ENCODE measurements at regions not wholly inside any gene's neighbourhood (a gene's known extent, or its start where the extent isn't known, plus 50 kb on each side); places are given as distances from the start of the nearest gene placed in this dataset.

DNA sequence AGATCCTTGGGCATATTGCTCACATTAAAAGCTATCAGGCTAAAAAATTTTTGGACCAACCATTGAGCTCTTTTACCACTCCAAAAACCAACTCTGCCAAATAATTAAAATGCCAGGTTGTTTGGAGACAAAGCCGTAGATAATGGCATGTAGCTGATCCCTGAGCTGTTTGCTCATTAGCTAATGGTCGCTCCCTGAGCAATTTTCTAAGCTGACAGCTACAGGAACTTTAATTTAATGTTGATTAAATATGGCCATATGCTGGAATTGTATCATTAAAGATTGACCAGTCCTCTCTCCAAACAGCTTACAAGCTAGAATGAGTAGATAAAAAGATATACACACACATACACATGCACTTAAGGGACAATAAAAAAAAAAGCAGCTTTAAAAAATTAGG is 216.2 kb upstream of the ARHGAP20 start:
- no peak for DNase-seq (ENCODE audit: low read depth in 2 of 2)

DNA sequence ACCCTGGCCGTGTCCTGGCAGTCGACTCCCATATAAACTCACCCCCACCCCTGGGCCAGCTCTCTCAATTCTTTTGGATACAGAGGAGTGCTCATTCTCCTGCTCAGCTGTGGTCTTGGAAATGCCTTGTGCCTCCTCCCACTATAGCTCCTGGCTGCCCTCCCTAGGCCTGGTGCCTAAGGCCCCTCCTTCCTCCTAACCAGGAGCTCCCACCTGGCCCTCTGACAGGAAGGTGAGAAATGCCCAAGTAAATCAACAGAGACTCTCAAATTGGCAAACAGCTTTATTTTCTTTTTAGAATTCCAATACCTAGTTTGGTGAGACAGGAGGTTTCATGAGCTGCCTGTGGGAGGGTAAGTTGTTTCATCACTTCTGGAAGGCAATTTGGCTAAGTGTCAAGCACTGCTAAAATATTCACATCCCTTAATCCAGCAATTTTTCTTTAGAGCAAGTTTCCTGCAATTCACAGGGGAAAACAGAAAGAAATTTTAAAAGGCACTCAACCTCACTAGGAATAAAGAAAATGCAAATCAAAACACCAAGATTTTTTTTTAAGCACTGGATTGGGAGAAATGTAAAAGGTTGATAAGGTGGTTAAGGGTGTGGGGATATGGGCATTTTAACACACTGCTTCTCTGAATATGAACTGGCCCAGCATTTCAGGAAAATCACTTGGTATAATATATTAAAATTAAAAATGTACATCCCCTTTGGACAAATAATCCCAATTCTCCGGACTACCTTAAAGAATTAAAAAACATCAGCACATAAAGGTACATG is 209.7 kb upstream of the ARHGAP20 start:
- no peak for DNase-seq (ENCODE audit: low read depth in 2 of 2)

DNA sequence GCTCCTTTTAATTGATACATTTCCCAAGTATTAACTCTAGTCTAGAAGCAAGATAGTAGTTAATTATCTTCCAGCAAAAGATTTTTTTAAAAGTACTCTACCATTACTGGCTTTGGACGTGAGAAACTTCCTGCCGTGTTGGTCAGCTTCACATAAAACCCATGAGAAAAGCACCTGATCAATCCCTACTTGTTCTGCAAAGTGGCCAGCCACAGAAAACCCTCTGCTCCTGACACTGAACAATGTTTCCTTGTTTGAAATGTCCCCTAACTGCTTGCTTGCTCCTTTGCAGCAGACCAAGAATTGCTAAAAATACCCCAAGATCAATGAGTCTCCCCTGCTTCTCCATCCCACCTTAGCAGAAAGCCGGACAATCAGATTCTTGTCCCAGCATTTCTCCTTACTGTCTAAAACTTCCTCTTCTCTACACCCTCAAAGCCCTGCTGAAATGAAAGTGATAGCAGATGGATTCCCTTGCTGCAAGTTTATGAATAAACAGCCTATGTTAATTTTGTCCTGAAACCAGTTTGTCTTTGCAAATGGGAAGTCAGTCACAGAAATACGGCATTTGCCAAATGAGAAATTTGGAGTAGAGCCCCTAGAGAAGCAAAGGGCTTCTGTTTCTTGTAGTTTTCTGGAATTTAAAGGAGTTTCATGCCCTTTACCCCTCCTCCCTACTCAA is 207.1 kb upstream of the ARHGAP20 start:
- DNase-seq (ENCODE audit: low read depth in 2 of 2) = no peak

DNA sequence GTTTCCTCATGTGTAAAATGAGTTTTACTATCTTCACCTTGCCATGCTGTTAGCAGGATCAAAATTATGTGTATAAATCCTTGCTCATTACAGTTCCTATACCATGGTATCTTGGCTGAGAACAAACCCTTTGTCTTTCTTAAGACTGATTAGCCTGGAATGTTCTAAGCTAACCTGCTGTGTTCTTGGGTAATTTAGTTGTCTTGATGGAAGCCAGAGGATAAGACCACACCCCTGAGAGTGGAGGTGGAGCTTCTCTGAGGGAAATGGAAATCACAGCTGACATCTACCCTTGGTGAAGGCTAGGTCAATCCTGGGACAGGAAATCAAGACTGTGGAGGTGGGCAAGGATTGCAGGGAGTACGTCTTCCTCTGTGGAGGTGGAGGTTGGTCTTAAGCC is 206.1 kb upstream of the ARHGAP20 start:
- DNase-seq (ENCODE audit: low read depth in 2 of 2) = no peak

DNA sequence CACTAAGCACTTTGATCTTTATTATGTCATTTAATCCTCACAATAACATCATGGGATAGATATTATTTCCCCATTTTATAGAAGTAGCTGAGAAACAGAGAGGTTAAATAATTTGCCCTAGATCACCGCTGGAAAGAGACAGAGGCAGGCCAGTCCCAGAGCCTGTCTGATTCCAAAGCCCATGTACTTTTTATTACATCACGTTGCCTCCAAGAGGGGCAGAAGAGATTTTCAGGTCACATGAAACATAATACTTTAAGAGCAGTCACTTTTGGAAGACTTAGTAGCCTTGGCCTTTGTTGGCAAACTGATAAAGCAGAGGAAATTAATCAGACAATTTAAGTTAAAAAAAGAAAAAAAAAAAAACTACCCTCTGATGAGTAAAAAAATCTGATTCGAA is 200.2 kb upstream of the ARHGAP20 start:
- DNase-seq (ENCODE audit: low read depth in 2 of 2) = no peak

DNA sequence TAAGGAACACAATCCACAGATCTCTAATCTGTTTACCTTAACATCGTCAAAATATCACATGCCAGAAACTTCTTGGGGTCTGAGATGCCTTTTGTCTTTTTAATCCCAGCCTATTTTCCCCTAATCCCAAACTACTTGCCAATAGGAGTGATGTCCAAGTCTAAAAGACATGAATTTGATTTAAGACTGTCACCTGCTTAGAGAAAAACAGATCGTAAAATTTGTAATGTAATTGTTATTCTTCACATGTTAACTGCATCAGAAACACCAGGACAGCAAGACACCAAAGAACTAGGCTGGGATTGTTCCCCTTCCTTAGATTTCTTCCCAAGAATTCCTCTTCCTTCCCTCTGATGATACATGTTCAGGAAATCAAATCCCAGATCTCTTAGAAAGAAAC is 198.1 kb upstream of the ARHGAP20 start:
- no peak for DNase-seq (ENCODE audit: low read depth in 2 of 2)

DNA sequence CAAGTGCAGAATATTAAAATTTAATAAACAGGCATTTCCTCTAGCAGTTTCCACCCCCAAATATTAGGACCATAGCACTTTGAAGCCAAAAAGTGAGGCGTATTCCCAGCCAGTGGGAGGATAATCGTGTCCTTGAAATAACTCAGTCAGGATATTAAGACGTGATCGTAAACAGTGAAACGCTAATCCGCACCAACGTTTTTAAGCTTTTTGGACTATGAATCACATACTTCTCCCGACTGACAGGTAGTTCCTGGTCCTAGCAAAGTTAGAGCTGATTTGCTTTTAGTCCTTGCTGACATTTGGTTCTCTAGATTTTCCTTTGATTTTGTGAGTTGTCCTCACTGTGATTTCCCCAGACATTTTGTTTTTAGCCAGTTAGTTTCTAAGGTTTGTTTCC is 197.1 kb upstream of the ARHGAP20 start:
- DNase-seq (ENCODE audit: low read depth in 2 of 2) = no peak

DNA sequence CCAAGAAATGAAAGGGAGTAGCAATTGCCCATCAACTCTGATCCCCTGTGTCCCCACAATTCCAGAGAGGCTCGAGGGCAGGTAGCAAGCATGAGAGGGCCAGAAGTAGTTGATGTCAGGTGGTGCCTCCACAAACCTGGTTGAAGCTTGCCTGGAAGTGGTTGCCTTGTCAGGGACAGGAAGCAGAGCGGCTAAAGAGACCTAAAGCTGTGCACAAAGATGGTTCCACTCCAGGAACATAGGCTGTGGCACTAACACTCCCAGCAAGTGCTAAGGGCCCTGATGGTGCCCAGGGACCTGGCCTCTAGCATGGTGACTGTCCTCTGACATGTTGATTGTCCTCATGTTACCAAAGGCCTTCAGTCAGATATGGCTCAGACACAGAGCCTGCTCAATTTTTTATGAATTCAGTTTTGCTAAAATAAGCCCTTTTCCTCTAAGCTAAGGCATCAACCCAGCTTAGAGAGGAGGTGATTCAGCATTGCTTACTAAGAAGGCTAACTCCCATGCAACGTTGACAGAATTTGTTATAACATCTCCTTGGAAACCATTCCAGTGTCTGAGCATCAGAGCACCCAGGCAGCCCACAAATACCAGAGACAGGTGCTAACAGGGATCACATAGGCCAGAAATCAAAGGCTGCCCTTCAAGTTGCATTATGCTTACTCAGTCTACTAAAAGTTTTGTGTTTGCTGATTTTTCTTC is 196.3 kb upstream of the ARHGAP20 start:
- DNase-seq (ENCODE audit: low read depth in 2 of 2) = no peak

DNA sequence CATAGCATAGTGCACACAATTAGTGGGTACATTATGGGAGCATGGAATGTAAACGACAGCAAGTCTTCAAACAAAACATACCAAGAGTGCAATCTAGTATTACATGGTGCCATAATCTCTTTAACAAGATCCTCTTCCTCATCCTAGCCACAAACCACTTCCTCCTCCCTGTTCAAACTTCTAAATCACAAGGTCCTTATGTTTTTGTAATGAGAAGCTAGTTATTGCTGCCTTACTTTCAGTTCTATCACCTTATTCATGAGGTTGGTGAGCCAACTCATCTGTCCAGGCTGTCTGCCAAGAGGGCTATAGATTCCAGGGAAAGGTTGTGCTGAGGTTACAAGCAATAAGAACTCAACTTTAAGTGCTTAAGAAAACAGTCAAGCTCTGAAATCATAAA is 195.4 kb upstream of the ARHGAP20 start:
- no peak for DNase-seq (ENCODE audit: low read depth in 2 of 2)

DNA sequence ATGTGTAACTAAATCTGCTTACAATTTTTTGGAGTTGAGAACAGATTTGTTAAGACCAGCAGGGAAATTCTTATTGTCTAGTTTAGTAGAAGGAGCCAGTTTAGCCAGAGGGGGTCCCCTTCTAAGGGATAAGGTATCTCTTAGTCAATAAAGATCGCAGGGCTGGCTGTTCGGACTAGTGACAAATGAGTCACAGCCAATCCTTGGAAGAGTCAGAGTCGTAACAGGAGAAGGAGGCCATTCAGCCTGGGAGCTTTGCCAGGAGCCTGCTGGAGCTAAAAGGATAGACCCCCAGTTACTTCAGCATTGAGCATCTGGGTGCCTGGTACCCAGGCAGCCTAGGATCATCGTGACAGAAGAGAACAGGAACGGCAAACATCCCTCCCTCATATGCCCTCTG is 191.6 kb upstream of the ARHGAP20 start:
- no peak for DNase-seq (ENCODE audit: low read depth in 2 of 2)

DNA sequence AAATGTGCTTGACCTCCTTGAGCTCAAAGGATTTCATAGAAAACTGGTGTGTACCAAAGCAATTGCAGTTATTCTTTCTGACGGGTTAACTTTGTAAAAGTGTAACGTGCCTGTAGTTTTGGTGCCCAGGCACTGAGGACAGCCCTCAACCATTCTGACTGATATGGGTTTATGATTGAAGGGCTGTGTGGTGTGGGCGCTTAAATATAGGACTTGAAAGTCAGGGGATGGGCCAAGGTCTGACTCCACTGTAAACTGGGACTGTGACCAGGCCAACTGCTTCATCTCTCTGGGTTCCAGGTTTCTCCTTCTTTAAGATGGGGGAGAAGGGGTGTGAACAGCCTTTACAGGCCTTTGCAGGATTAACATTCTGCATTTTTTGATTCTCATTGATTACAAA is 191.1 kb upstream of the ARHGAP20 start:
- DNase-seq (ENCODE audit: low read depth in 2 of 2) = no peak

DNA sequence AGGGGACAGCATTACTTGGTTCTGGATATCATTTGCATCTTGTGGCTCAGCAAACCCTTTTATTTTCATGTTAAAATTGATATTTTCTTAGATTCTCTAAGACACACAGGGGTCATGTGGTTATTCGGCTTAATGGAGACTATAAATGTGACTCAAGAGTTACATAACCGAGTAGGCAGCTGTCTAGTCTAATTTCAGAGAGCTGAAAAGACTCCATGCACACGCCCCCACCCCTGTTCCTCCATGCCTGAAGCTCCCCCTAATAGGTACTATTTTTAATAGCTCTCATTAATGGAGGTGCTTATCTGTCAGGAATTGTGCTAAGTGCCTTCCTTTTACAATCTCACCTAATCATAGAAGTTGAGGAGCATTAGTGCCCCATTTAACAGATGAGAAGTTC is 189.2 kb upstream of the ARHGAP20 start:
- DNase-seq (ENCODE audit: low read depth in 2 of 2) = no peak

DNA sequence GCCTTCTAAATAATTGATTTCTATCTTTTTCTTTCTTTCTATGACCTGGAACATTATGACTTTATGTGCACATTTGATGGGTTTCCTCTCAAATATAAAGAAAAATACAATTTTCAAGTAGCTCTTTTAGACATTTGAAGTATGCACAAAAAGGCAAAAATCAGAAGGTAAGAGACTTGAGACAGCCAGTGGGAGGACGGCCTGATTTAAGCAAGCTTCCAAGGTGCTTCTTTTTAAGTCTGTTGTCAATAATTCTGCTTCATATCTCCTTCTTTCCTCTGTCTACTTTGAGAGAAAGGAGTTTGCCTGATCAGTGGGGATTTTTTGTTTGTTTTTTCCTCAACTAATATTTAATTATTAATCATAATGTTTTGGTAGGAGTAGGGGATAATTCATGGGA is 188.2 kb upstream of the ARHGAP20 start:
- no peak for DNase-seq (ENCODE audit: low read depth in 2 of 2)

DNA sequence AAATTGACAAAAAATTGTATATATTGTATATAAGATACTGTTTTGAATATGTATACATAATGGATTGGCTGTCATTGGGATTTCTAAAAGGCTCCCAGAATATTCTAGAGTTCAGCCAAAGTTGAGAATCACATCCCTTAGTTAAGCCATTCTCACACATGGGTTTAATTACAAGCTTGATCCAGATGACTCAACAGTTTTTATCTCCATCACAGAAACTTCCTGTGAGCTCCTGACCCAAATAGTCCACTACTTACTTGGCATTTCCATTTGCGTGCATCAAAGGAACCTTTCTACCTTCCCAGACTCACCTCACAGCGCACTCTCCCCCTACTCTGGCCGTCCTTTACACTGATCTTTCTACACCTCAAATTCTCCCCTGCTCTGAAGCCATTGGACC is 184.8 kb upstream of the ARHGAP20 start:
- no peak for DNase-seq (ENCODE audit: low read depth in 2 of 2)

DNA sequence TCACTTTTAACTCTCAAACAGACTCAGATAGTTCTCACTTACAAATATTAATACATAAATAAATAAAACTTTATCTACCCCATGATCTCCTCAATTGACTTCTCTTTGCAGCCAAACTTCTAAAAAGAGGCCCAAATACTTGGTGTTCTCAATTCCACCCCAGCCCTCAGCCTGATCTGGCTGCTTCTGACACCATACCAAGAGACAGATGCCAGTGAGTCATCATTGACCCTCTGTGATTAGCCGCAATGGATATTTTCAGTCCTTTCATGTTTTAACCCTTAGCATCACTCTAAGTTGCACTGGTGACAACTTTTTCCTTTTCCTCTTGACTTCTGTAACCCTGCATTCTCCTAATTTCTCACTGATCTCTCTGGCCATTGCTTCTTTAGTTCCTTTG is 184.1 kb upstream of the ARHGAP20 start:
- no peak for DNase-seq (ENCODE audit: low read depth in 2 of 2)

DNA sequence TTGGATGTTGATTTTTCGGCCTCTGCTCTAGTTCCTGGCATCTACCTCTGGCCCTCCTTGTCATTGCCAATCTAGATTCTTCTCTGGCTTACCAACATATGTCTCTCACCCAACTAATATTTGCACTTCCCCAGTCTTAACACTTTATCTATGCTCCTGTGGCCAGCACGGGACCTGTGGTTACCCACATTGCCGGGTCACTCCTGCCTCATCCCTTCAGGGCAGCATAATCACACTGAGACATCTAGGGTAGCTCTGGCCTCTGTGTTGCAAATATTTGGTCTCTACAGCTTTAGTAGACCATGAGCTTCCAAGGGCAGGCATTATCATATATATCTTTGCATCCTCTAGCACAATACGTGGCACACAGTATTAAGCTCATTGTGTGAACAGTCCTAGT is 182.0 kb upstream of the ARHGAP20 start:
- no peak for DNase-seq (ENCODE audit: low read depth in 2 of 2)

DNA sequence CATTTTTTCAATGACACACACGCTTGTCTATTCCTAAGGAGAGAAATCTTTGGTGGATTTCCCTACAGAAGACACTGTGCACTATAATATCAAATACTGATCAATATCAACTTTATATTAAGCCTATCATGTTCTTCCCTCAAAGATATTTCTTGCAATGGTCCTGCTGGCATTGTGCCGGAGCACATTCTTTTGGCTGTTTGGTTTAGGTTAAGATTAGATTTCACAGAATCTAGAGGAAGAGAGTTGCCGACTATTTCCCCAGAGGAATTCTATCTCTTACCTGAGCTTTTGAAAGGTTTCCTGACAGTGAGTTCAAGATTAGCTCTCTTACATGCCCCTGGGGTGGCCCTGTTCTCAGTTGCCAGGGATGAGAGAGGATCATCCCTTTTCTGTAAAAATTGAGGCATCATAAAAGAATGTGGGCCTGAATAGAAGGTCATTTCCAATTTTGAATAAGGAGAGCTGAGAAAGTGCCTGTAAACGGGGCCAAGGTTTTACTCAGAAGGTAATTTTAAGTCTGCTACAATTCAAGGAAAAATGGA is 180.6 kb upstream of the ARHGAP20 start:
- DNase-seq (ENCODE audit: low read depth in 2 of 2) = no peak

DNA sequence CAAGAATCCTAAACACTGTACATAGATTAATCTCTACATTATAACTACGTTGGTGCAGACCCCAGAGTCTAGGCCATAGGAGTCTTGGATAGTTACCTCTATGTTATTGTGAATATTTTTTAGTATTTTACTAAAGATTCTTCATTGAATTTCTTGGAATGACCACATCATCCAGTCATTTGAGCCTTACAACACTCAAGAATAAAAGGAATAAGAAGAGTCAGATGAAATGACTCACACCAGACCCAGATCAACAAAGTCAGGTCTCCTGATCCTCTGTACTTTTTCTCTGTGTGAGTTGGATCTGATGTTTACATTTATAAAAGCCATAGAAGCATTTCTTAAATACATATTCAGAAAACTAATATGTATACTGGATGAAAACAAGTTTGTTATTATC is 179.2 kb upstream of the ARHGAP20 start:
- no peak for DNase-seq (ENCODE audit: low read depth in 2 of 2)

DNA sequence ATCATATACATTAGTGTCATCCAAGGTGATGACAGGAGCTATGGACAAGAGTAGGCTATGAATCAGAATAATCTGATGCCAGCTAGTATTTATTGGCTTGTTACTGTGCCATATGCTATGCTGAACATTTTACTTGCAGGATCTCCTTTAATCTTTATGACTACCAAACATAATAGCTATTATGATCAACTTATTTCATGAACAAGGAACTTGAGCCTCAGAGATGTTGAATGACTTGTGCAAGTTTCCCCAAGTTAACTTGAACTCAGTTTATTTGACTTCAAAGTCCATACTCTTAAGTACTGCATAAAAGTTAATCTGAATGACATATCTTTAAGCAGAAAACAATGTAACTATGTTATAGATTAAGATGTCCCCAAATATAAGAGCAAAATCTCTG is 178.8 kb upstream of the ARHGAP20 start:
- DNase-seq (ENCODE audit: low read depth in 2 of 2) = no peak

DNA sequence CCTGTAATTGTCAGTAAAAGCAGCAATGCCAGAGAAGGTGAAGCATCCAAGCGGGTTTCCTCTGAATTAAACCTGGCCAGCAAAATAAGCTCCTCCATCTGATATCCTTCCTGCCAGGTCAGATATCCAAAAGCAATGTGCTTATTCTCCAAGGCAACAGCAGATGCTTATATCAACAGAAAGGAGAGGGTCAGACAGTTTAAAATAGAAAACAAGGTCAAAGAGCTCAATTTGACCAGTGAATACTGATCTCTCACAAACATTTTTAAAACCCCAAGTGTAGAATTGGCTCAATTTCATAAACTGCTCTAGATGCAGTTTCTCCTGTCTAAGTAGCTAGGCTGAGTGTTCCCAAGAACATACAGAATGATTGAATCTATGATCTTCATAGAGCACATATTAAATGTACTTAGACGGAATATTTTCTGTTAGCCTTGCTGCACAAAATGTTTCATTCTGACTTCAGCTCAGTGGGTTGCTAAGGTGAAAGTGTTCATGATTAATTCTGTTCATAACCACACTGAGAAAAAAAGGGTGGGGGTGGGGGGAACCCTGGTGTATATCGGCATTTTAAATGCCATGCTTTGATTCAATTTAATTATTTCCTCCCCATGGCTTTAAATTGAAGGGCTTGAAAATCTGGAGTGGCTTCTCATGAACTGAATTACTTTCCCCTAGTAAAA is 174.2 kb upstream of the ARHGAP20 start:
- DNase-seq (ENCODE audit: low read depth in 2 of 2) = no peak

DNA sequence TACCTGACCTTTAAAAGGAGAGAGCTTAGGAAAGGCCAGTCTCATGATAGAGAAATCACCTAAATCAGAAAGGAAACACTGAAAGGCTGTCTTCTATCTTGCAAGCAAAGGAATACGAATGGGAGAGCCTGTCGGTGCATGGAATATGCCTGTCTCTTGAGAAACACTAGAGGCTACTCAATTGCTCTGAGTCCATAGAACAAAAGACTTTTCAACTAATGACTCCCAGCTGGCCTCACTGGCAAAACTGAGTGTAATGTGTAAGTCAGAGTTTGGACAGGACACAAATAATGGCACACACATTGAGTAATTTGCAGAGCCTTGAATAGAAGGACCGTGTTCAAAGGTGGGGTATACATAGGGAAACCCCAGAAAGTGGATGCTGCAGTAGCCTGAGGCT is 171.0 kb upstream of the ARHGAP20 start:
- DNase-seq (ENCODE audit: low read depth in 2 of 2) = no peak

DNA sequence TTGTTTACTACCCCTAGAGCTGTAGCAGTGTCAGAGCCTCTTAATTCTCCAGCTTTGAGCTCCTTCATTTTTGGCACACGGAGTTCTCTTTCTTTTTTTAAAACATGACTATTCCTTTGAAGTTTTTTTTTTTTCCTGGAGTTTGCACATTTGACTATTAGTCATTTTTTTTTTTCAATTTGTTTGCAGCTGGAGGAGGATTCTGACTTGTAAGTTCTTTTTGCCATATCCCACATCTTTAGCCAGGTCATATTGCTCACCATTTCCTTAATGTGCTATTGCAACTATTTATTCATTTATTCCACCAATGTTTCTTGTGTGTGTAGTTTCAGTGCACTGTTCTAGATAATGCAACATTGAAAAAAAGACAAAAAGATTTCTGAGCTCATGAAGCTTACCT is 166.3 kb upstream of the ARHGAP20 start:
- no peak for DNase-seq (ENCODE audit: low read depth in 2 of 2)
